ENCODE measurements at regions not wholly inside any gene's neighbourhood (a gene's known extent, or its start where the extent isn't known, plus 50 kb on each side); places are given as distances from the start of the nearest gene placed in this dataset.
A peak's percentile ranks its signal among the peaks of the same experiment; 100 is the strongest.
"Not testable (repeated sequence)": the region's sequence is repeated elsewhere in the genome, so short reads cannot be mapped to it uniquely, and the experiment has no call there.

- no peak for DNase-seq
Observed at GRCh38 chr6:74889635-74890034, 316.2 kb downstream of the COL12A1 start.

- DNase-seq = not testable (repeated sequence)
Observed at GRCh38 chr6:74888741-74889140, 317.1 kb downstream of the COL12A1 start.

- no peak for DNase-seq
Observed at GRCh38 chr6:74879976-74880375, 325.9 kb downstream of the COL12A1 start.

- DNase-seq = no peak
Observed at GRCh38 chr6:74879234-74879633, 326.6 kb downstream of the COL12A1 start.

GRCh38 chr6:74875193-74875592, 330.7 kb downstream of the COL12A1 start:
- DNase-seq = no peak

GRCh38 chr6:74872754-74873476, 332.9 kb downstream of the COL12A1 start:
- DNase-seq = no peak

GRCh38 chr6:74871757-74872156, 334.1 kb downstream of the COL12A1 start:
- no peak for DNase-seq

GRCh38 chr6:74870403-74870802, 335.4 kb downstream of the COL12A1 start:
- no peak for DNase-seq

GRCh38 chr6:74867291-74867690, 338.6 kb downstream of the COL12A1 start:
- no peak for DNase-seq

- DNase-seq = no peak
Observed at GRCh38 chr6:74863968-74864367, 341.9 kb downstream of the COL12A1 start.

- no peak for DNase-seq
Observed at GRCh38 chr6:74860456-74860855, 345.4 kb downstream of the COL12A1 start.

GRCh38 chr6:74857157-74857556, 348.7 kb downstream of the COL12A1 start:
- DNase-seq = no peak

GRCh38 chr6:74853991-74854390, 351.9 kb downstream of the COL12A1 start:
- DNase-seq = no peak

- DNase-seq = no peak
Observed at GRCh38 chr6:74851596-74851995, 354.3 kb downstream of the COL12A1 start.

- no peak for DNase-seq
Observed at GRCh38 chr6:74840953-74841352, 364.9 kb downstream of the COL12A1 start.

- DNase-seq = no peak
Observed at GRCh38 chr6:74834967-74835366, 370.9 kb downstream of the COL12A1 start.

GRCh38 chr6:74826263-74826662, 379.6 kb downstream of the COL12A1 start:
- no peak for DNase-seq

- peak in 1 of 56 donors; percentile 1 for DNase-seq
Observed at GRCh38 chr6:74814440-74814839, 391.4 kb downstream of the COL12A1 start.

- no peak for DNase-seq
Observed at GRCh38 chr6:74807674-74808073, 398.2 kb downstream of the COL12A1 start.

- DNase-seq = no peak
Observed at GRCh38 chr6:74805916-74806696, 399.7 kb downstream of the COL12A1 start.

GRCh38 chr6:74798302-74798701, 407.6 kb downstream of the COL12A1 start:
- DNase-seq = no peak

- no peak for DNase-seq
Observed at GRCh38 chr6:74785236-74785635, 420.6 kb downstream of the COL12A1 start.

GRCh38 chr6:74782346-74782745, 423.5 kb downstream of the COL12A1 start:
- no peak for DNase-seq
